Choroid plexus epithelial cell (primary cell): ENCODE measurements at regions not wholly inside any gene's neighbourhood (a gene's known extent, or its start where the extent isn't known, plus 50 kb on each side); places are given as distances from the start of the nearest gene placed in this dataset.

ENCODE experiments used
- DNase-seq: peaks from one replicate; pipeline ENCODE4 v3.0.0-alpha.2; 2010; ENCODE audit warnings: low read depth
- H3K4me3 ChIP-seq: 2 replicates; pipeline ENCODE4 v1.5.1; 2011; ENCODE audit warnings: low read depth, mild to moderate bottlenecking, control low read depth, low read length, moderate library complexity
- CTCF ChIP-seq: conservative IDR thresholded peaks from 2 replicates; pipeline ENCODE4 v1.5.1; 2011; ENCODE audit warnings: low read depth, mild to moderate bottlenecking, control low read depth, inconsistent platforms, low read length, moderate library complexity

- no peak for DNase-seq
- TF ChIP-seq CTCF = no peak
- no peak overlapping the region for H3K4me3 ChIP-seq
These were observed 147.3 kb downstream of the GADD45G start for GRCh38 chr9:89752154-89752553.

- TF ChIP-seq CTCF = no peak
- DNase-seq = no peak
These were observed 148.8 kb downstream of the GADD45G start for GRCh38 chr9:89753472-89754055.

GRCh38 chr9:89754193-89754592 is 149.4 kb downstream of the GADD45G start:
- H3K4me3 ChIP-seq = no peak overlapping the region
- DNase-seq = no peak
- no peak for TF ChIP-seq CTCF

More at GRCh38 chr9:89753472-89754055, 148.8 kb downstream of the GADD45G start:
- no peak overlapping the region for H3K4me3 ChIP-seq

GRCh38 chr9:89755821-89756220 is 151.0 kb downstream of the GADD45G start:
- TF ChIP-seq CTCF = no peak

GRCh38 chr9:89756891-89757537 is 152.2 kb downstream of the GADD45G start:
- H3K4me3 ChIP-seq = no peak overlapping the region
- TF ChIP-seq CTCF = no peak
- no peak for DNase-seq

More at GRCh38 chr9:89755821-89756220, 151.0 kb downstream of the GADD45G start:
- peak; percentile 21 for DNase-seq
- no peak overlapping the region for H3K4me3 ChIP-seq

GRCh38 chr9:89757776-89758528 is 153.1 kb downstream of the GADD45G start:
- no peak for TF ChIP-seq CTCF
- no peak for DNase-seq
- H3K4me3 ChIP-seq = no peak overlapping the region
